Mesenteric fat pad (tissue), 1 donor: ENCODE measurements at regions not wholly inside any gene's neighbourhood (a gene's known extent, or its start where the extent isn't known, plus 50 kb on each side); places are given as distances from the start of the nearest gene placed in this dataset.

Experiments
- DNase-seq: peaks from one replicate; pipeline ENCODE4 v3.0.0-alpha.2; 2020; ENCODE audit warnings: low spot score
- donor health status: DM: yes; HTN: yes; CAD: no.

DNA sequence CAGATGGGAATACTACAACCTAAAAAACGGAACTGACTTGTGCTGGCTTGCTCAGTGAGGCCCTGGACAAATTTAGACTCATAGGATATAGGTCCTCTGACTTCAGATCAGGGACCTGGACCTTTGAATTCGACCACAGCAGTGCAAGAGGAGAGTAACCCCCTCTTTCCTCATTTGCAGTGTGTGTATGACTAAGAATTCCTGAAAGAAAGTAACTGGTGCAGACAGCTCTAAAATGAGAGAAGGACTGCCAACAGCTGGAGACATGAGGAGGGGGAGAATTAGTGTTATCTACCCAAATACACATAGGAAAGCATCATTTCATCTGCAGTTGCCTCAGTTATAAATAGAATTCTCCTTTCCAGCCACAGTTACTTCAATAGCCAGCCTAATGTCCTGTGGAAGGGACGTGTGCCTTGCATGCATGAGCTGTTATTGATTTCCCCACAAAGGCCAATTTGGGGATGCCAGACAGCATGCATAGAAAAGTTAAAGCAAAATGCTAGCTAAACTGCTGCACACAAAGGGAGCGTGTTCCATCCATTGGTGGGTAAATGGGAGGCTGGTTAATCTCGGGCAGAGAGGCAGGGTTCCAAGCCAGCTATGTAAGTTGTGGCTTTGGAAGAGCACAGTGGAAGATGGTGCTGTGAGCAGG is 442.7 kb downstream of the CDK5RAP2 start:
- DNase-seq: no peak

DNA sequence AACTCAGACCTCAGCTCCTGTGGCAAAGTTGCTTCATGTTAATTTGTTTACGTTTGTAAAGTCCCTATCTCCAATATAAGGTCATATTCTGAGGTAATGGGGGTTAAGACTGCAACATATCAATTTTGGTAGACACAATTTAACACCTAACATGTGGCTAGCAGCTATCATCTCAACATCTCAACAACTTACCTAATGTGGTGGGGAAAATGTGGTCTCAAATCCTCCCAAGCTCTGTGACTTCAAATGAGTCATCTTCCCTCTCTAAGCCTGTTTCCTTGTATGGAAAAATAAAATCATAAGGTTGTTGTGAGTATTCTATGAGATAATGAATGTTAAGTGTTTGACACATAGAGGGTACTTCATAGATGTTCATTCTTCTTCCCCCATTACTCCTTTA is 443.3 kb downstream of the CDK5RAP2 start:
- DNase-seq: no peak

DNA sequence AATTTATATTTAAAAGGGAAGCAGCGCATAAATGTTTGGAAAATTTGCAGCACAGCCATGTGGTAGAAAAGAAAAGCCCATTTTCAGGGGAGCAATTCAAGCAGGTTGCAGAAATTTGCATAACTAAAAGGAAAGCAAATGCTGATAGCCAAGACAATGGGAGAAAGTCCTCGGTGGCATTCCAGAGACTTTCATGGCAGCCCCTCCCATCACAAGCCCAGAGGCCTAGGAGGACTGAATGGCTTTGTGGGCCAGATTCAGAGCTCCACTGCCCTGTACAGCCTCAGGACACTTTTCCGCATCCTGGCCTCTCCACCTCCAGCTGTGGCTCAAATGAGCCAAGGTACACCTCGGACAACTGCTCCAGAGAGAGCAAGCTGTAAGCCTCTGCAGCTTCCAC is 462.9 kb downstream of the CDK5RAP2 start:
- no peak for DNase-seq

DNA sequence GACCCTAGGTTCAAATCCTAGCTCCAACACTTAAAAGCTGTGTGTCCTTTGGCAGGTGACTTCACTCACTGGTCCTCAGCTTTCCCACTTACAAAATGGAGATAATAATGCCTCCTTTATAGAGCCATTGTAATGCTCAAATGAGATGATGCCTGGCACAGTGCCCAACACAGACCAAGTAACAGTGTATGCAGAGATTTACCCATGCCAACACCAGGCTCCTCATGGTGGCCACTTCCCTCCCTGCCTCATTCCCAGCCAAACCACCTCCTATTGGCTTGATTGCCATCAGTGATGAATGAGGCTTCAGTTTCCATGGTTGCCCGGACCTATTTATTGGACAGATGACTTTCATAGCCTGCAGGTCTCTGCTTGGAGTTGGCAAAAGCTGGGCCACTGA is 469.4 kb downstream of the CDK5RAP2 start:
- DNase-seq: no peak

DNA sequence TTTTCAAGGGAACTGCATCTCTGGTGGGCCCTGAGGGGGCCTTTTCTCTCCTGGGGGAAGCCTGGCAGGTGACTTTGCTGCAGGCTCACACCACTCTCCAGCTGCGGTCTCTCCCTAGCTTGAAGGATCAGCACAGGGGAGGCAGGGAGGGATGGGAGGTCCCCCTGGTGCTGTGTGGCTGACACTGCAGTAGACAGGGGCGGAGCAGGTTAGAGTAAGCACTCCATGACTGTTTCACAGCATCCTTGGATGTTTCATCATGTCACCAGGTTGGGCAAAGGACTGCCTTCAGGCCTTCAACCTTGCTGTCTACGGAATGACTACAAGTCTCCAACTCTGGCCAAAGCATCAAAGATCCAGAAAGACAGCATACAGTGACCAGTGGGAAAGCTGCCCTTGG is 470.7 kb downstream of the CDK5RAP2 start:
- DNase-seq: no peak

DNA sequence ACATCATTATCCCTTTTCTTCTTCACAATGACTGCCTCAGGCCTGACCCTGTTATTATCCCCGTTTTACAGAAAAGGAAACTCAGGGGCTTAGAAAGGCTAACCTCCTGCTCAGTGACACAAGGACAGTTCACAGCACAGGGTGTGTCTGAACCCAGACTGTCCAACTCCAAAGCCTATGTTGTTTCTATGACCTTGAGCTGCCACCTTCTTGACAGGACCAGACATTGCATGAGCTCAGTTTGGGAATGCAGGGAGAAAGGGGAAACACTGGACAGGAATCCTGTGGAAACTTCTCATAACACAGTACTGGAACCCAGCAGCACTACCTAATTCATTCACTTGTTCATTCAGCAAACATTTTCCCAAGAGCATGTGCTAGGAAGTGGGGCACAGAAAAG is 472.8 kb downstream of the CDK5RAP2 start:
- no peak for DNase-seq

DNA sequence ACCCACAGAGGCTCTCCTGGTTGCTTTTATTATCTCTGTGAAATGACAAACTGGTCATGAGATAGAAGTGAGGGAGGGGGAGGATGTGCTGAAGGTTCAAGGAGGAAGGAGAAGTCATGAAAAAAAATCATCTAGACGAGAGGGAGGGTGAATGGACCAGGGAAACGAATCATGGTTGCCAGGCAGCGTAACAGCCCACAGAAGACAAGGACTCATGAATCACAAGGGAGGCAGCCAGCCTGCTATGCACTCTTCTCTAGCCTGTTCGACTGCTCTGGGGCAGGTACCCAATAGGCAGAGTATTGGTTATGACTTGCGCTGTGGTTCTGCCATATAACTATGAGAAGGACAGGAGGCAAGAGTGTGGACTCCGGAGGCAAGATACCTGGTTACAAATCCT is 475.2 kb downstream of the CDK5RAP2 start:
- no peak for DNase-seq

DNA sequence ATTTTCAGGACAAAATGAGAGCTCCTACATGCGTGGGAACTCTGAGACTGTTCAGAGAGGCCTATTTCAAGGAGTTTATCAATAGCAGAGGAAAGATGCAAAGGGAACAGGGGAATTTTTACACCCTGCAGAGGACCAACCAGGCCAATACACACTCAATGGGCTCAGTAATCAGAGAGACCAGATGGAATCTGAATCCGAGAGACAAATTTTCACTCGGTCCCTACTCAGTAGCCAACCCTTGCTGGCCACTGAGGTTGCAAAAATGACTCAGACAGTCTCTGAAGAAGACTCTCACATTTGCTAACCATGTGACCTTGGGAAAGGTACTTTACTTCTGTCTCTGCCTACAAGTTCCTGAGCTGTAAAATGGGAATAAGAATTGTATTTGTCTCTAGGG is 479.4 kb downstream of the CDK5RAP2 start:
- no peak for DNase-seq

DNA sequence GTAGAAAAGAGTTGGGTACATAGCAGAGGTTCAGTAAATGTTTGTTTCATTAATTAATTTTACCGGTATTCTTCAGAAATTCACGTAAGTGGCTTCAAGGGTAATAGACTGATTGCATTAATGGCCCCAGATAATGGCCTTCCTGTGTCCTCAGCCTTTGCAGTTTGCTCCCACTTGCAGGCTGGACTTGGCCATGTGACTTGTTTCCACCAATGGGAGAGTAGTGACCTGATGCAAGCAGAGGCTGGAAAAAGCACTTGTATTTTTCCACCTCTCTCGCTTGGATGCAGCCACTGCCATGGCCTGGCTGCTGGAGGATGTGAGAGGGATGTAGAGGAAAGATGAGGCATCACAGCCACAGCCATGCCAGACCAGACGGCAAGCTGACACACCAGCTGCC is 480.9 kb downstream of the CDK5RAP2 start:
- DNase-seq: no peak

DNA sequence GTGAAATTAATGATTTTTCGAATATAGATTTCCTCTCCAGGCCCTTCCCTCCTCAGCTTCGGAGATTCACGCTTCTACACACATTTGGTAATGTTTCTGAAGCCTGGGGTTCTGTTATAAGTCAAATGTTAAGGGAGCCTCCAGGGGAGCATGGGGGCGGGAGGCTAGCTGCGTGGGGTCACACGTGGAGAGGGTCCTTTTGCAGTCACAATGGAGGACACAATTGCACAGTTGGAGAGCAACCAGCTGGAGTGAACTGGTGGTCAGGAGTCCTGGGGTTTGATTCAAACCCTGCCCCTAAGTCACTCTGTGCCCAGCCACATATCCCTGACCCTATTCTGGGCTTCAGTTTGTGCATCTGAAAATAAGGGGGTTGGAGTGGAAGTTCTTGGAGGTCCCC is 481.4 kb downstream of the CDK5RAP2 start:
- DNase-seq: no peak

DNA sequence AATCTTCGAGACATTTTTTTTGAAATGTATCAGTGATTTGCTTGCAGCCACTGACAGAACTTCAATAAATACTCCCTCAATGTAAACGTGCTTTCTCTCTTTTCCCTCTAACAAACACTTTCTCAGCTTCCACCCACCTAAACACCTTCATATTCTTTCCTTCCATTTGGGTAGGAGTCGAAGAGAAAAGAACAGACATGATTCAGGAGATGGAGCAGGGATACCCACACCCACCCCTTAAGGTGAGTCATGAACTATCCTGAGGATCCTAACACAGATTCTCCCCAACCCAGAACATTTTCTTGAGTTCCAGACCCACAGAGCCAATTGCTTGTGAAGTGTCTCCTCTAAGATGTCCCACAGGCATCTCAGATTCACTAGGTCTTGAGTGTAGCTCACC is 488.8 kb downstream of the CDK5RAP2 start:
- no peak for DNase-seq

DNA sequence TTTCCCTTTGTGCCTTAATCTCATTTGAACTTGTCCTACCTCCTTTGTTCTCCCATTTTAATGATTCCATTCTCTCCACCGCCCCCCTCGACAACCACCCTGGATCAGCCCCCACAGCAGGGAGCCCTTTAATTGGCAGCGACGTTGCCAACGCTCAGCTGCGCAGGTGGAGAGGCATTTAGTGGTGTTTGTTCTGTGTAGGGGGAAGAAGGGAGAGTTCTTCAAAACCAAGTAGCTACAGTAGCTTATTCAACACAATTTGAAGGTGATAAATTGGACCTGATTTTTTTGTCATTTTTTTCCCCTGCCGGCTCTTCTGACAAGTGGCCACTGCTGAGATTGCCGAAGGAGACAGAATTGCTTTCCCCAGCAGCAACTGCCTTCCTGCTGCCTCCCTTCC is 499.1 kb downstream of the CDK5RAP2 start:
- DNase-seq: no peak

DNA sequence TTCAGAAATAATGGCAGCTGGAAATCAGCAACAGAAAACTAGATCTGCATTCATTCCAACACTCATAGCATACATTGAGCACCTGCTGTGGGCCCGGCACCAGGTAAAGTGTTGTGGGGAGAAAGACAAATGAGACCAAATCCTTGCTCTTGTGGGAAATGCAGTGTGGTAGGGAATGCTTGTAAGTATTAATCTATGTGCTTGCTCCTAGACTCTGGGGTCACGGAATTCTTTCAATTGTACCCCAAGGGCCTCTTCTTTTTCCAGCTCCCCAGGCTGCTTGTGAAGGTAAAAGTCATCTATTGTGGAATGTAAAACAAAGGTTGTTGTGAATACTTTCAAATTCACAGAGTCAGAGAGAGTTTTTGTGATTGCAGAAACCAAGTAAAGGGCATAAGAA is 501.9 kb downstream of the CDK5RAP2 start:
- DNase-seq: no peak

DNA sequence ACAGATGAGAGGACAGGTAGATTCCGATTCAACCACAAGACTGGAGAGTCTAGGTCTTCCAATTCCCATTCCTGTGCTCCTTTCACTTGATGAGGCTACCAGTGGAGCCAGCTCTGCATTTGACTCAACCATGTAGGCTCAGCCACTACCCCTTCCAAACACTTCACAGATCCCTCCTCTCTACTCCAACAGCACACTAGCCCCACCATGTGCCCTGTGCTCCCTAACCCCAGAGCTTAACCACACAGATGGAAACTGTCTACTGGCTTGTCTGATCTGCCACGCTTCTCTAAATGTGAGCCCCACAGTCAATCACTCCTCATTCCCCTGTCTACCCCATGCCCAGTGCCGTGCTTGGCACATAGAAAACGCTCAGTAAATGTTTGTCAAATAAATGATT is 508.2 kb downstream of the CDK5RAP2 start:
- no peak for DNase-seq

DNA sequence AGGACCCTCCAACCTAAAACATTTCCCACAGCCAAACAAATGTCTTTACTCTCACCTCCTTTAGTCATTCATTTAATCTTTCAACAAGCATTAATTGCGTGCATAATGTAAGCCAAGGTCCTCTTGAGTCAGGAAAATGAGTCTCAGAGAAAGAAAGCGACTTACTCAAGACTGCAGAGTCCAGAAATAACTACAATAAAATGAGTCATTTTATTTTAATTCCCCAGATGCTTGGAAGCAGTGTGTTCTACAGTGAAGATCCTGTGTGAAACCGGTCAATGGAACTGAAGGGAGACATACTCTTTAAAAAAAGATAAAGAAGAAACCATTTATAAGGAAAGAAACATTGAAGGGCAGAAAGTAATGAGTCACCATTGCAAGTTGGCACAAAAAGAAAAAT is 513.7 kb downstream of the CDK5RAP2 start:
- DNase-seq: no peak

DNA sequence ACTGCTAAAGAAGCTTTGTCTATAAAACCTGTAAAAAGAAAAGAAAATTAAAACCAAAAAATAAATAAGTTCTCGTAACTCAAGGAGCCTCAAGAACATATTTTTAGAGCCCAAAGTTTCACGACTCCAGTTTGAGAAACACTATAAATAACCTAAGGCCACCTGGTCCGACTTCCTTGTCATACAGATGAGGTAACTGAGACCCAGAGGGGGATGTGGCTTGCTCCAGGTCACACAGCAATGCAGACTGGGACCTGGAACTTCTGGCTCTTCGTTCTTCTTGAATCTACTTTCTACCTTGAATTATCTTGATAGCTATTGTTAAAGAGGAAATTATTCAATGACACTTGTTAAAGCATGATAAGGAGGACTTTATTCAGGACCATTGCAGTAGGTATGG is 514.8 kb downstream of the CDK5RAP2 start:
- no peak for DNase-seq

DNA sequence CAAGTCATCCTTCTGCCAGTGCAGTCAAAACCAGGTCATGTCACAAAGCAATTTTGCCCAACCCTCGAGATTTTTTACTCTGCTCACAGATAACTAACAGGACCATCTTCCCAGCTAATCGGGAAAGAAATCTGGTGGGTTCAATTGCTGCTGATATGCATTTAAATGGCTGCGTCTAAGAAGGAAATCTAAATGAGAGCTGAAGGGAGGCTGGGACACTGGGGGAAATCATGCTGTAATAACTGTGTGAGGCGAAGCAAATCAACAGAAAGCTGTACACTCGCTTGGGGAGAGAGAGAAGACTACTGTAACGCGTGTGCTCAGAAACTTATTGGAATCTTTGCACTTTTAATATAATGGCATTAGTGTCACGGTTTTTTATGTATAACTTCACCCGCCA is 535.0 kb downstream of the CDK5RAP2 start:
- DNase-seq: no peak

DNA sequence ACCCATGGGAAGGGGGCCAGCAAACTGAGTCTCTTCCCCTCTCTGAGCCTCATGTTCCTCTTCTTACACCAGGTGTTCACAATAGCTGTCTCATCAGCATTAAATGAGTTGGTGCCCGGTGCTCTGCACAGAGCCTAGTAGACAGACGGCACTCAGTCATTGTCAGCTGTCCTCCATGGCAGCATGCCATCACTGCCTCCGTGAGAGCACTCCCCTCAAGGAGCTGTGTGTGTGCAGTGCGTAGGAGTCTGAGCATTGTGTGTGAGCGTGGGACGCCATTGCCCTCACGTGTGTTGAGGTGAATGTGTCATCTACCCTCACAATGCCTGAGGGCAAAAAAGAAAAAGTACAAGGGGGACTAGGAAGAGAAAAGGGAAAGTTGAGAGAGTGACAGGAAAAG is 536.5 kb downstream of the CDK5RAP2 start:
- no peak for DNase-seq

DNA sequence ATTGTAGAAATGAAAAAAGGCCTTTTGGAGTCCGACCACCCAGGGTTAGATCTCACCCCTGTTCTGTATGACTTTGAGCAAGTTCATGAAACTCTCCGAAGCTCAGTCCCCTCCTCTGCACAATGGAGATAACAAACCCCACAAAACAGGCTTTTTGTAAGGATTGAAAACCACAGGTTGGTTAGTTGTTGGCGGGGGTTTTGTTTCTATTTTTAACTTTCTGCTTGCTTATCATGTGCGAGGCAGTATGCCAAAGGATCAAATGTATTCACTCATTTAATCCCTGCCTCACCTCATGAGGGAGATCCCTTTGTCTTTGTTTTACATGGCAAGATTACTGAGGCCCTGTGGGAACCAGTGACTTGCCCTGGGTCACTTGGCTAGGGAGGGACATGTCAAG is 539.1 kb downstream of the CDK5RAP2 start:
- no peak for DNase-seq

DNA sequence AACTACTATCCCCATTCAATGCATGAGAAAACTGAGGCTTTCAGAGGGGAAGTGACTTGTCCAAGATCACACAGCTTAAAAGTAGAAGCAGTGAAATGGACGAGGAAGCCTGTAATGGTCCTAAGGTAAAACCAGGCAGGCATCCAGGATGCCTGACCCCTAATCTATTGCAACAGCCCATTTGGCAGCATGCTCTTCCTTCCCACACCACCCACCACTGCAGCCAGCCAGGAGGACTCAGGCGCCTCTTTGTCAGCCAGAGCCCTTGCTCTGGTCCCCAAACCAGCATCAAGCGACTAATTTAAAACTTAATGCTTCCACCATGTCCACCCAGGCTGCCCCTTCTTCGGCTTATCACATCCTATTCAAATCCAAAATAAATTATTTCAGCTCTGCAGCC is 541.6 kb downstream of the CDK5RAP2 start:
- no peak for DNase-seq

DNA sequence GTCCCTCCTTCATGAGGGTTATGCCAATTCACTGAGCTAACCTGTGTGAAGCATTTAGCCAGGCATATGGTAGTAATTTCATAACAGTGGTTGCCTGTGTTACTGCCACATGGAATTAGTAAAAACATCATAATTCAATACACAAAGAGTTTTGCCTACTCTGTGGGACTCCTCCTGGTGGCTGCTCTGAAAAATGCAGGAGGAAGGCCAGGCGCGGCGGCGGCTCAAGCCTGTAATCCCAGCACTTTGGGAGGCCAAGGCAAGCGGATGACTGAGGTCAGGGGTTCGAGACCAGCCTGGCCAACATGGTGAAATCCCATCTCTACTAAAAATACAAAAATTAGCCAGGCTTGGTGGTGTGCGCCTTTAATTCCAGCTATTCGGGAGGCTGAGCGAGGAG is 547.3 kb downstream of the CDK5RAP2 start:
- DNase-seq: no peak

DNA sequence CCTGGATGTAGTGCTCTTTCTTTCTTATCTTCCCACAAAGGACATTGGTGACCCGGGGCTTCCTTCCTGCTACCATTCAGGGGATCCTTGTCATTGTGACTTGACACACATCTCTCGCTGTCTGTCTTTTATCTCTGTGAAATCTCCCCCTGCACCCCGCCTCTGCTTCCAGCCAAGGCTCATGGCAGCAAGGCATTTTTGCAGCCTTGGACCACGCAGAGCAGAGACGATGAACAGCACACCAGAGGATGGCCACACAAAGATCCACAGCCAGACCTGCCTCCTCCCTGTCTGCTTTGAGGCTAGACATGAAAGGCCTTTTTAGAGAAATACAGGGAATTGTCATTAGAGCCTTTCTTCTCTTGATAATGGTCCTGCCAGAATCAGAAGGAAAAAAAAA is 549.1 kb downstream of the CDK5RAP2 start:
- DNase-seq: no peak

DNA sequence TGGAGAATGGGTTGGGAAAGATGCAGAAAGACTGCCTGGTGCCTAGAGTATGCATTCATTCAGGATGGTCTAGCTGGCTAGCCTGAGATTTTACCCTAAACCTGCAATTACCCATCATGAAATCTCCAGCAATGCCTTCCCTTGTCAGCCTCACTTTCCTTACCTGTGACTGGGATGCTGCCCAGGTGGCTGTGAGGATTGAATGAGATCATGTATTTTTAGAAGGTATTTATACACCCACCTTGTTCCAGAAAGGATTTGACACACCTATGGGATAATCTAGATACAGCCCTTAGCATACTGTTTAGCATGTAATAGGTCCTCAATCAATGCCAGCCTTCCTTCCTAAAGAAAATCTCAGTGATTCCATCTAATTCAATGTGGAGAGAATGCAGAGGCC is 561.4 kb downstream of the CDK5RAP2 start:
- DNase-seq: no peak

DNA sequence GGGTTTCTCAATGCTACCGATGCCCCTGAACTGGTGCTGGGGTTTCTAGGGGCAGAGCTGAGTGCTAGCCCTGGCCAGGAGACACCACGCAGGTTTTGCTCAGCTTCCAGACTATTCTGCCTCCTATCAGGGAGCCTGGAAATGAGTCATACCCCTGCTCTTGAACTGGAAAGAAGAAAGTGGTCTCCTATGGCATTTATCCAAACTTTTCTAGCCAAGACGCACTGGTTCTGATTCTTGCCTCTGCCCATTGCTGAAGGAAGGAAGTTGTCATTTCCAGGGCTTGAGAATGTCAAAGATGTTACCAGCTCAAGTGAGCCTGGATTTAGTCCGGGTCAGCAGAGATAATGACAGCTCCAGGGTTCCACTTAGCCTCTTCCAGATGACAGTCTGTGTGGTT is 561.9 kb downstream of the CDK5RAP2 start:
- DNase-seq: no peak
